ENCODE measurements at regions not wholly inside any gene's neighbourhood (a gene's known extent, or its start where the extent isn't known, plus 50 kb on each side); places are given as distances from the start of the nearest gene placed in this dataset.

GRCh38 chr5:173764332-173765028 lies 123.7 kb upstream of the CPEB4 start:
- no peak for DNase-seq (ENCODE audit: low read depth)

- no peak for DNase-seq (ENCODE audit: low read depth)
Observed at GRCh38 chr5:173765029-173765644, 123.0 kb upstream of the CPEB4 start.

- no peak for DNase-seq (ENCODE audit: low read depth)
Observed at GRCh38 chr5:173765661-173766060, 122.5 kb upstream of the CPEB4 start.

GRCh38 chr5:173767574-173768266 lies 120.4 kb upstream of the CPEB4 start:
- DNase-seq (ENCODE audit: low read depth), result no peak

GRCh38 chr5:173768267-173768806 lies 119.8 kb upstream of the CPEB4 start:
- no peak for DNase-seq (ENCODE audit: low read depth)

- no peak for DNase-seq (ENCODE audit: low read depth)
Observed at GRCh38 chr5:173768891-173769290, 119.3 kb upstream of the CPEB4 start.

- DNase-seq (ENCODE audit: low read depth), result no peak
Observed at GRCh38 chr5:173770637-173771036, 117.5 kb upstream of the CPEB4 start.

GRCh38 chr5:173771121-173771724 lies 116.9 kb upstream of the CPEB4 start:
- no peak for DNase-seq (ENCODE audit: low read depth)

GRCh38 chr5:173771725-173772383 lies 116.3 kb upstream of the CPEB4 start:
- no peak for DNase-seq (ENCODE audit: low read depth)

GRCh38 chr5:173772384-173773059 lies 115.6 kb upstream of the CPEB4 start:
- DNase-seq (ENCODE audit: low read depth), result no peak

GRCh38 chr5:173774271-173774761 lies 113.8 kb upstream of the CPEB4 start:
- DNase-seq (ENCODE audit: low read depth), result no peak

GRCh38 chr5:173775261-173776197 lies 112.6 kb upstream of the CPEB4 start:
- no peak for DNase-seq (ENCODE audit: low read depth)

GRCh38 chr5:173777149-173777548 lies 111.0 kb upstream of the CPEB4 start:
- DNase-seq (ENCODE audit: low read depth), result no peak

GRCh38 chr5:173777674-173778073 lies 110.5 kb upstream of the CPEB4 start:
- DNase-seq (ENCODE audit: low read depth), result no peak

GRCh38 chr5:173778152-173778782 lies 109.9 kb upstream of the CPEB4 start:
- DNase-seq (ENCODE audit: low read depth), result no peak

- no peak for DNase-seq (ENCODE audit: low read depth)
Observed at GRCh38 chr5:173778784-173779304, 109.3 kb upstream of the CPEB4 start.

GRCh38 chr5:173780235-173781234 lies 107.6 kb upstream of the CPEB4 start:
- no peak for DNase-seq (ENCODE audit: low read depth)

- DNase-seq (ENCODE audit: low read depth), result no peak
Observed at GRCh38 chr5:173781432-173781815, 106.7 kb upstream of the CPEB4 start.
